Bronchial epithelial cell (primary cell): ENCODE measurements at regions not wholly inside any gene's neighbourhood (a gene's known extent, or its start where the extent isn't known, plus 50 kb on each side); places are given as distances from the start of the nearest gene placed in this dataset.

Experiments
- DNase-seq: peaks from one replicate; pipeline ENCODE4 v3.0.0-alpha.2; 2010; ENCODE audit warnings: low read depth
- FAIRE-seq: peaks from 2 replicates; lab custom pipeline; 2011; peaks lifted over from hg19 to GRCh38; lab: Jason Lieb, UNC
- H3K27me3 ChIP-seq: 2 replicates; pipeline ENCODE4 v1.5.1; 2011; ENCODE audit warnings: low read length; ENCODE audit not compliant: control insufficient read depth, insufficient read depth
- H3K36me3 ChIP-seq: 2 replicates; pipeline ENCODE4 v1.5.1; 2011; ENCODE audit warnings: low read length; ENCODE audit not compliant: control insufficient read depth, insufficient read depth
- H3K4me3 ChIP-seq: 2 replicates; pipeline ENCODE4 v1.5.1; 2011; ENCODE audit warnings: mild to moderate bottlenecking, low read depth, low read length, control low read depth
- CTCF ChIP-seq: IDR thresholded peaks from 2 replicates; pipeline ENCODE4 v1.5.1; 2011; ENCODE audit warnings: mild to moderate bottlenecking, moderate library complexity, low read length, control low read depth, inconsistent platforms; ENCODE audit not compliant: insufficient read depth, severe bottlenecking

- no peak for TF ChIP-seq CTCF
- Histone ChIP-seq H3K27me3 (no peaks in the 10 kb centered on the region), H3K36me3 (no peaks in the 10 kb centered on the region), H3K4me3 (no peak overlapping the region)
- FAIRE-seq (no peak), DNase-seq (no peak)
Observed at GRCh38 chr6:113290684-113291083, 566.5 kb upstream of the MARCKS start.

- H3K36me3 ChIP-seq = no peaks in the 10 kb centered on the region
- DNase-seq = no peak
- no peaks in the 10 kb centered on the region for H3K27me3 ChIP-seq
- no peak for TF ChIP-seq CTCF
- FAIRE-seq = no peak
- no peak overlapping the region for H3K4me3 ChIP-seq
Observed at GRCh38 chr6:113291751-113292445, 565.2 kb upstream of the MARCKS start.

GRCh38 chr6:113292646-113293422 lies 564.3 kb upstream of the MARCKS start:
- Histone ChIP-seq H3K4me3 (no peak overlapping the region), H3K27me3 (no peaks in the 10 kb centered on the region), H3K36me3 (no peaks in the 10 kb centered on the region)
- no peak for DNase-seq
- no peak for FAIRE-seq
- no peak for TF ChIP-seq CTCF

- DNase-seq (no peak), FAIRE-seq (no peak)
- Histone ChIP-seq H3K36me3 (no peaks in the 10 kb centered on the region), H3K27me3 (no peaks in the 10 kb centered on the region), H3K4me3 (no peak overlapping the region)
- TF ChIP-seq CTCF = no peak
Observed at GRCh38 chr6:113293423-113293740, 563.8 kb upstream of the MARCKS start.

GRCh38 chr6:113299531-113299930 lies 557.6 kb upstream of the MARCKS start:
- FAIRE-seq = no peak
- Histone ChIP-seq H3K36me3 (no peaks in the 10 kb centered on the region), H3K27me3 (no peaks in the 10 kb centered on the region), H3K4me3 (no peak overlapping the region)
- no peak for DNase-seq
- no peak for TF ChIP-seq CTCF
